Stimulated activated CD4-positive, alpha-beta T cell treated with anti-CD3 and anti-CD28 coated beads, Interleukin-15, amount 100 ng/mL, for 24 hours (primary cell): ENCODE measurements at regions not wholly inside any gene's neighbourhood (a gene's known extent, or its start where the extent isn't known, plus 50 kb on each side); places are given as distances from the start of the nearest gene placed in this dataset.
"Not testable (repeated sequence)": the region's sequence is repeated elsewhere in the genome, so short reads cannot be mapped to it uniquely, and the experiment has no call there.

Source experiments
- DNase-seq: peaks from one replicate; pipeline ENCODE4 v3.0.0-alpha.2; 2020

DNA sequence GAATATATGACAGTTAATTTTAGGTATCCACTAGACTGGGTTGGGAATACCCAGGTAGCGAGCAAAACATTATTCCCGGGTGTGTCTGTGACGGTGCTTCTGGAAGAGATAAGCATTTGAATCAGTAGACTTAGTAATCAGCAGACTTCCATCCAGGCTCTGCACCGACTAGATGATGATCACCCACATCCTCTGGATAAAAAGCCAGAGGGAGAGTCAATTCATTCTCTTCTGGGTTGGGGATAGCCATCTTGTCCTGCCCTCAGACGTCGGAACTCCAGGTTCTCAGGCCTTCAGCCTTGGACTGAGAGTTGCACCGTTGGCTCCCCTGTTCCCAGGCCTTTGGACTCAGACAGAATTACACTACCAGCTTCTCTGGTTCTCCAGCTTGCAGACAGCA is 168.0 kb downstream of the PHLDA1 start:
- no peak for DNase-seq

DNA sequence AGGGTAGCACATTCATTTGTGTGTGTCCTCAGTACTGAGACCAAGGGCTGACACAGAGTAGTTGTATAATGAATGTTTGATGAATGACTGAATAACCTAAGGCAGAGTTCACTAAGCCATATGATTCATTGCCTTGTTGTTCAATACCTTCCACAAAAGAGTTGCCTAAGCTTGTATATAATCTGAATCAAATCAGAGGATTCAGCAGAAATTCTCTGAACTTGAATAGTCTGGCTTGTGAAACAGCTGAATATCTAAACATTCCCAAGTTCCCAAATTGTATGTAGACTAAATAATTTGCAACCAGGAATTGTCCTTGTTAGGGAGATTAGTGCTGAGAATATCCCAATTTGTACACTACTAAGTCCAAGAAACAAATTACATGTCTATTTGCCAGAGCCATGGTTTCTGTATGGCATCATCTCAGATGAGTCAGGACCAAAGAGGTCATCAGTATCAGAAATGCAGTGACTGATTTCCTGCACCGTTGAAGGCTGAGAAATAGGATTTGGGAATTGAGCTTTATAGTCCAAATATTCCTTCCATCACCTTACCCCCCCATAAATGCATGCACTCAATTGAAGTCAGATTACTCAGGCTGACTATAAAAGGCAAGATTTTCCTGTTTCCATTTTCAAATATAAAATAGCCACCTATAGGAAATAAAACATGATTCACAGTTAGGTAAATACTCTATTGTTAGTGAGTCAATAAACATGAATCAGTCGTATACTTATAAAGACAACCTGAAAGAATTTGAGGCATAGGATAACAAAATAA is 168.7 kb downstream of the PHLDA1 start:
- no peak for DNase-seq

DNA sequence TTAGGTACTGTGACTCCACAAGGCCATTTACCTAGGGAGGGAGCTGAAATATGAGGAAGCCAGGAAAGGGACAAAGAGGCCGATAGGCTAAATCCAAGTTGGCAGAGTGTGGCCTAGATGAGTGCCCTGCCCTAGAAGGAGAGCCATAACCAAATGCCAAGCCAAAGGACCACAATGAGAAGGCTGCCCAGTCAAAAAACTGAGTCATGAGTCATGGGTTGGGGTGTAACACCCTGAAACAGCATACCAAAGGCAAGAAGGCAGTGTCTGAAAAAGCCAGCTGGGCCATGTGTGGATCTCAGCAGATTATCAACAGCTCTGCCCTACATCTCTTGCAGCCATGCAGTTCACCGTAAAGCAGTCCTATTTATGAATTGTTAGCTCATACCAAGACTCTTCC is 171.7 kb downstream of the PHLDA1 start:
- no peak for DNase-seq

DNA sequence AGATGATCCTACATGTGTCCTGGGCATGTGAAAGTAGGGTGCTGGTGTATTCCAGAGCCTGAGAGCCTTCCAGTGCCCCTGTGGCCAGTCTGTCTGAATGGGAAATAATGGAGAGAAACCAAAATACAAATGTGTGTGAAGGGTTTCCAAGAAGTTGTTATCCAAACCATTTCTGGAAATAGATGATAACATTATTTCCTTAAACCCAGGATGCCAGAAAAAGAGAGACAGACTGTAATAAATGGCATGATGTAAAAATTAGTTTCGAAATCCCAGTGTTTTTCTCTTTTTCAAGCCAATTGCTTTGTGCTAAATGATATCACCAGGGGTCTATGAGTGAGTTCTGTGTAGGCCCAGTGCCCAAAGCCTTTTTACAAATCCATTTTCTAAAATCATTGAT is 175.3 kb downstream of the PHLDA1 start:
- no peak for DNase-seq

DNA sequence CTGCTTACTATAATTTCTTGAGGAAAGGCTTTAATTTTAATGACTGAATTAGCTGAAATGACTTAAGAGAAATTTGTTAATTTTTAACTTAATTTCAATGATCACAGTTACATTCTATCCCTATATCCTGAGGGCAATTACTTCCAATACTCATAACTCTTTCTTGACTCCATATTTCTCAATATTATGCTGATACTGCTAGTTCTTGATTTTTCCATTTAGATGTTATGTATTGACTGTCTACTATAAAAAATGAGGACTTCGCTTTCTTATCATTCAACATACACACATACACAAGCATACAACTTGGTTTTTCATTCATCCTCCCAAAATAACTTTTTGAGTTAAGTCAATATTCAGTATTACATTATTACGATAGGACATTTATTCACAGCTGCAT is 176.2 kb downstream of the PHLDA1 start:
- DNase-seq = no peak

DNA sequence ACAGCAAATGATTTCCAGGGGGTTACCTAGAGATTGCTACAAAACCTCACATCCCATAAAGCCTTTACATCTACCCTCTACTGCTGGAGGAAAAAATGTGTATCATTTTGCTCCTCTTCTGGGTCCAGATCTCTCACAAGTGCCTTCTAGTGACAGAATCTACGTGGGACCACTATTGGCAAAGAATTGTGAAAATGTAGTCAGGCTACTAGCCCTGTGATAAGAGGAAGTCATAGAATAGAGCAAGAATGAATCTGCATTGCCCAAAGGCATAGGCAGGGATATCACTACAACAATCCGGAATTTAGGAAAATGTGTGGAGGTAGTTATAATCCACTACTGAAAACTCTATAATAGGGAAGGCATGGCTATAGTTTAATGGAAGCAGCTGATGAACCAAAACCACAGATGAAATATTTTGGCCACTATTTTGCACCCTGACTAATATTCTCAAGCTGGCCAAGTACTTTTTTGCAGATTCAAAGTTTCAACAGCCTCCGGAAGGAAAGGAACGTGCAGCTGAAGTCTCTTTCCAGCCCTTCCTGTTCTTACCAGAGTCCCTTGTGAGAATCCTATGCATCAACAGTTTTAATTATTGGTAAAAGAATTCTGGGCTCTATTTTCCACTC is 176.8 kb downstream of the PHLDA1 start:
- DNase-seq = no peak

DNA sequence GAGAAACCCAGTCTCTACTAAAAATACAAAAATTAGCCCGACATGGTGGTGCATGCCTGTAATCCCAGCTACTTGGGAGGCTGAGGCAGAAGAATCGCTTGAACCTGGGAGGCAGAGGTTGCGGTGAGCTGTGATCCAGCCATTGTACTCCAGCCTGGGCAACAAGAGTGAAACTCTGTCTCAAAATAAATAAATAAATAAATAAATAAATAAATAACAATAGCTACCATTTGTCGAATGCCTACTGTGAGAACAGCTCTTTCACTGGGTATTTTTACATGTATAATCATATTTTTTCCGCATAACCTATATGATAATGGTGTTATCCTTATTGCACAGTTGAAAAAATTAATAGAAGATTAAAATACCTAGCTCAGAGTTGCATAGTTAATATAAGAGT is 177.4 kb downstream of the PHLDA1 start:
- DNase-seq = not testable (repeated sequence)

DNA sequence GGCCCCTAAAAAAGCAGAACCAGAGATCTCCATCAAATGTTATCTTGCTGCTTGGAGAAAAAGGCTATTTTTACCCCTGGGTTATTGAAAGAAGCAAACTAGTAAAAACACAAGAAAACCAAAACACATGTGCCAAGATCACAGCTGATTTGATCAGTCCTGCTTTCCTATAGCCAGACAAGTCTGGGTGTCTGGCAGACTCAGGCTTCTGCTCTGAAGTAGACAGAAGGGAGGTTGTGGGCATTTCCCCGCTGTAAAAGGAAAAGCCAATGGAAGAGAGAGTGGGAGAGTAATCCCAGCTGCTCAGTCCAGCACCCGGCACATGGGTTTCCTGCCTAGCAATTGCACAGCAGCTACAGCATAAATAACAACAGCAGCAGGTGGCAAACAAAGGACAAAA is 177.9 kb downstream of the PHLDA1 start:
- no peak for DNase-seq

DNA sequence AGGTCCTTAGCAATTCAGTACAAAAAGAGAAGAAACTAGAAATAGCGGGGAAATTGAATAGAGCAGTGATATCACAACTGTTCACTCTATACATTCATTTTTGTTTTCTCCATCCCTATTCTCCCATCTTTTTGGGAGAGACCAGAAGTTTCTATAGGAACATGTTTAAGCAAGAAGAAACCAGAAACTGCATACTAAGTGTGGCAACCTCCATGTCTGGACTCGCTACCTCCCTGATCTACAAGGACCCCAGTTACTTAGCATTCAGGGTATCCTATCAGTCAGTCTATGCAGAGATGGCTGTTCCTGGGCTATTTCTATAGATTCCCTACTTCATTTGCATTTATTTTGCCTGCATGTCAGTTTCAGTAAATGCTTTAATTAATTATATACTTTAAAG is 178.6 kb downstream of the PHLDA1 start:
- no peak for DNase-seq

DNA sequence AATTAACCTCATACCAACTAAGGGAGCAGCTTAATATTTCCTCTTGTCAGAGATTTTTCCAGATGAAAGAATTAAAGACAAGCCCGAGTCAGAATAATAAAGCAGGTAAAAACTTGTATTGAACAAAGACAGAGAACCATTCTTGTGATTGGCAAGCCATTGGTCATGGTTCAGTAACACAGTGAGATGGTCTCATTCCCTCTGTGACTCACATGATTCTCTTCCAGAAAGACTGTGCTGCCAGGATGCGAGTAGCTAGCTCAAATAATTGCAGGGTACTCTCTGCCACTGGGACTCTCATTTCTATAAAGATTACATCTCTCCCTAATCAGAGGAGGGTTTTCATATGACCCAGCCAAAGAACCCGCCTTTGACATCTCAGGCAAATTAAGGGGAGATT is 179.4 kb downstream of the PHLDA1 start:
- no peak for DNase-seq

DNA sequence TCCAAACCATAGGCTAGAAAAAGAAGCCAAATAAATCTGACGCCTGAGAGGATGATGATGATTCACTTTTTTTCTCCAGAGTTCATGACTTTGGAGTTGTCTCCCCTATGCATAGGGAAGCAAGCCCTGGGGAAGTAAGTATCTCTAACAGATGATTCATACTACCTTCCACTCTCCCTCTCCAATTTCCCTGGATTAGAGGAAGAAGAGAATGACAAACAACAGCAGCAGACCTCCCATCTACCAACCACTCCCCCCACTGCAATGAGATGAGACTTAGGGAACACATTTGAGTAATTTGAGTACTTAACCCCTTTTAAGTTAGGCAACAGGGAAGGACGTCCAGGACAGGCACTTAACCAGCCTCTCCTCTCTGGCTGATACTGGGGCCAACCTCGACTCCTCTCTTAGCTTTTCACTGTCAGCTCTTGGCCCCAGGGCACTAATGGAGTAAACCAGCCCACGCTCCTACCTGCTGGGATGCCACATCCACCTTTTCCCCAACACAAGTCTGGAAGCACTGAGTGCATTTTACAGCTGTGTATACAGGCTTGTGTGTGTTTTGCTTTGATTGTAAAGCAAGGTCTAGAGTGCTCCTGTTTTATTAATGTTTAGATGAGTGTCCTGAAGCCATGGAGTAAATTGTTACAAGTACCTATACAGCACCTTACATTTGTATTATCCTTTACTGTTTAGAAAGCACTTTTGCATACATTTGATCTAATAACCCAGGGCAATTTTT is 180.7 kb downstream of the PHLDA1 start:
- no peak for DNase-seq

DNA sequence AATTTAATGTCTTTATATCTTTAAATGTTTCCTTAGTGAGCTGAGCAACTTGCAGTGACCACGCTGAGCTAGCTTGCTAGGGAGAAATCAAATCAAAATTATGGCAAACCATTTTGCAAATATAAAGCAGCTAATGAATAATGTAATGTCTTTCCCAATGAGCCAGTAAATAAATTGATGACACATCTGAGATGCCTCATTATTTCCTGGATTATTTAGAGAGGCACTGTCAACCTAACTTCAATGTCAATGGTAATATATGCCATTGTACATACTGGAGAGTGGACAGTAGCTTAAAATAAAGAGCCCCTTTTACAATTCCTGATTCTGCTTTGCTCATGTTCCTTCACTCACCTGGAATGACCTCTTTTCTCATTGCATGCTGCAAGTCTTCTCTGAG is 182.6 kb downstream of the PHLDA1 start:
- no peak for DNase-seq

DNA sequence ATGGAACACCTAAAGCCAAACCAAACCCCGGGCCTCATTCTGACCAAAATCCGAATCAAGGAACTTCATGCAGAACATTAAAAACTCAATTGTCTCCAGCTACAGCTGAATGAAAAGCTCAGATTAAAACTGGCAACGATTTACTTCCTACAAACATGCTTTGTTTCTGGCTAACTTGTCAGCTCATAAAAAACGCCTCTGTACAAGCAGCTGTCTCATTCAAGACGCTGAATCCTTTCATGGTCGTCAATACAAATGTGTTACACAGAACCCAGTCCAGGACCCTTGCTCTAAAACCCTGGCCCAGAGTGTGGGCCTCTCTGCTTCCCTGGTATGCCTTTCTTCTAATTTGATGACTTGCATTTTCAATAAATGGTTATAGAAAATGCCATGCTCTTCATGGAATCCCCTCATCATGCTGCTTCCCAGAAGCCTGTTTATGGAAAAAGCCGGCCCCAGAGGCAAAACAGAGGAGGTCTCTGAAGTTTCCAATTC is 183.1 kb downstream of the PHLDA1 start:
- no peak for DNase-seq

DNA sequence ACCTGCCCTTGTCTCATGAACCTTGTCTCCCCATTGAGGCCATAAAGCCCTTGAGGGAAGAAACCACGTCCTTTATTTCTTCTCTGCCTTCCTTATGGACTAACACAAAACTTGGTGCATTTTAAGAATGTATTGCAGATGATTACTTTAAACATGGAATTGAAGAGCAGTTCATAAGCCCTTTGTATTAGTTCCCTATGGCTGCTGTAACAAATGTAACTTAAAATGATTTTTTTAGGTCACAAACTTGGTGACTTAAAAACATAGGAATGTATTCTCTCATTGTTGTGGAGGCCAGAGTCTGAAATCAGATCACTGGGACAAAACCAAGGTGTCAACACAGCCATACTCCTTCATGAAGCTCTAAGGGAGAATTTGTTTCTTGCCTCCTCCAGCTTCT is 185.5 kb downstream of the PHLDA1 start:
- DNase-seq = no peak

DNA sequence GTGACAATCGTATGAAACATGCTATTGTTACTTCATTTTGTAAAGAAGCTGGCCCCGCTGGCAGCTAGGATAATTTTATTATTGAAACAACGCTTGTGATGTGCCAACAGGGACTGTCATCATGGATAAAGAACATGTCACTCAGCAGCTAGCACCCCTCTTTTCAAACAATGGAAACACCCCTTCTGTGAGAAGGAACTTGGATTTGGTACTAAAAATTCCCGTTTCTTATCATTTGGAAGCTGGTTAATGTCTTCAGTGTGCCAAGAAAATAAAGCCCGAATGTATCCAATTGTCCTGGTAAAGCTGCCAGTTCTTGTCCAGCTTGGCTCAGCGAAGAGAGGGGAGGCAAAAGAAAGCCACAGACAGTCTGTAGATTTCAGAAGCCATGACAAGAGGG is 186.6 kb downstream of the PHLDA1 start:
- no peak for DNase-seq

DNA sequence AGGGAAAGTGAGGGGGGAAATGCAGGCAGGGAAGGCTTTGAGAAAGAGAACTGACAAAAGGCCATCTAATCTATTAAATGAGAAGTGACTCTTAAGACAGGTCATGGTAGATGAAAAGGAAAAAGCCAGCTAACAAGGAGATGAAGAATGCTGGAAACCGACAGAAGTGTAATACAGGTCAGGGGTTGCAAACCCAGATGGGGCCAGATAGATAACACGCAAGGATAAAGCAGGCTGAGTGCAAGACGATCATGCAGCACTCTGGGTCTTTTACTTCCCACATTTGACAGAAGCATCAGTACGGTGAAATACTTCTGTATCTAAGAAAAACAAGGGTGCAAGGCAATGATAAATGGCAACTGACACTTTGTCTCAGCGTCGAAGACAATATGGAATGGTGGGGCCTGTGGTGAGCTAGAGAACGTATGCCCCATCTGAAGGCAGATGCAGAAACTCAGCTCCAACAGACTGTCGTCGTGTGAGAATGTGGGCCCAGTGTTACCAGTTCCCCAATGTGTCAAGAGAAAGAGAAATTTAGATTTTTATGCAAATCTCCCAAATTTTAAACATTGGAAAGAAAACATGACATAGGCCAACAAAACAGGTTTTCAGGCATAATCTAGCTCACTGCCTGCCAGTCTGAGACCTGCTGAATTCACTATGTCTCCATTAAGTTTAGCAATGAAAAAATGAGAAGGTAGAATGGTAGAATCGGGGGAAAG is 187.4 kb downstream of the PHLDA1 start:
- DNase-seq = no peak

DNA sequence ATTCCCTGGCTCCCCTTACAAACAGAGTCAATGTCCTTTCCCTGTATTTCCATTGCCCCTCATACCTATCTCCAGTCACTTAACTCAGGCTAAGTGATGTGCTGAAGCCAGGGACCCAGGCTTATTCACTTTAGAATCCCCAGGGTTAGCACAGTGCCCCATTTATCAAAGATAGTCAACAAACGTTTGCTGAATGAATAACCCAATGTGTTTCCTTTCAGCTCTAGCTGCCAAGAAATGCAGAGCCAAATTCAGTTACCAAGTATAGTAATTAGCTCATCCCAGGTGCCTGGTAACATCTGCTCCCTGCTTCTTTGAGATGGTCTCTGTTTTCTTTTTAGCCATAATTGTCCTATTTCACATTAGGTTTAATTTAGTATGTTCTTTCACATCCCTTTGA is 189.5 kb downstream of the PHLDA1 start:
- DNase-seq = no peak

DNA sequence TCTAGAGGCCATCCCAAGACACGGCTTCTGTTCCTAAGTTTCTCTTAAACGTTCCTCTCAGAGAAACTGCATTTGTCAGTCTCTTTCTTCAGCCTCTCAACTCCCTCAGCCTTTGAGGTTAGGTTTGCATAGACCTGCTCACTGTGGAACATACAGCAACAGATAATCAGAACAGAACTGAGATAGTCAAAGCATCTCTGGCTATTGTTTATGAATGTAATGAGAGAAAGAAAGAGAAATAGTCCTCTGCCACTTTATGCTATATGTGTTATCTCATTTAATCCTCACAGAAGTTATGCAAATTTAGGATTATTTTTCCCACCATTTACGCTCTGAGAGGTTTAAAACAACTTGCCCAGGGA is 190.6 kb downstream of the PHLDA1 start:
- DNase-seq = no peak

DNA sequence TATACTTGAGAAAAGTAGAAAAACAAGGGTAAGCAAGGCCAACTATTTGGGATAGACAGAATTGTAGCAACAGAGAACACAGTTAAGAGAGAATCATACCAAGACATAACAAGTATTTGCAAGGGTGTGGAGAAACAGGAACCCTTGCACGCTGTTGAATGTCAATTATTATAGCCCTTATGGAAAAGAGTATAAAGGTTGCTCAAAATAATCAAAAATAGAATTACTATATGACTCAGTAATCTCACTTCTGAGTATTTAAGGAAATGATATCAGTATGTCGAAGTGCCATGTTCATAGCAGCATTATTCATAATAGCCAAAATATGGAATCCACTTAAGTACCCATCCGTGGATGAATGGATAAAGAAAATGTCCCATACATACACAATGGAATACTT is 193.3 kb downstream of the PHLDA1 start:
- no peak for DNase-seq

DNA sequence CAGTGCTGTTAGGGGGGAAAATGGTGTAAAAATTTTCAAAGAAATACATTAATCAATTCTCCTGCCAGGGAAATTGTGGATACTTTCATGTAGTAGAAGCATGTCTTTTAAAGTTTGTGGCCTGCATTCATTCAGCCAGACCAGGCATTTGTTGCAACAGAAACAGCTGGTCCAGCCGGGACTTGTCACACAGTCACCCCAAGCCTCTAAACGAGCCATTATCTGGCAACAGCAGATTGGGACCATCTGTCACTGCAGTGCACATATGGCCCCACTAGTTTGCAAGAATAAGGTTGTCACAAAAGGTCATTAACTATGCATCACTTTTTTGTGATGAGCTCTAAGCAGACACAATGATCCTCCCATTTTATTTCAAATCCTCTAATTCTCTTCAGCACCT is 193.9 kb downstream of the PHLDA1 start:
- DNase-seq = no peak

DNA sequence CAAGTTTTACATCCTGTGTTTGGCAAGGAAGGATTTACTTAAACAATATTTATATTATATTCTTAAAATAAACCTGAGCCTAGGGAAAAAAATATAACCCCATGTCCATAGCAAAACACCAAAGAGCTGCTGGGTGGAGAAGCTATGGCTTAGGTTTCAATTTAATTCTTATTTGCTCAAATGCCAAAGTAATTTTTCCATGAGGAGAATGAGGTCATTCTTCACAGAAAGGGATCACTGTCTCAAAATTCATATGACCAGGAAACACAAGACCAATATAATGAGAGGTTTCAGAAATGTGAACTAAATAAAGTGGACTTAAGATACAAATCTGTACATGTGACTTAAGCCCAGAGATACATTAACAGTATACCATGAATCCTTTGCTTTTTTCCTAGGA is 195.0 kb downstream of the PHLDA1 start:
- DNase-seq = no peak

DNA sequence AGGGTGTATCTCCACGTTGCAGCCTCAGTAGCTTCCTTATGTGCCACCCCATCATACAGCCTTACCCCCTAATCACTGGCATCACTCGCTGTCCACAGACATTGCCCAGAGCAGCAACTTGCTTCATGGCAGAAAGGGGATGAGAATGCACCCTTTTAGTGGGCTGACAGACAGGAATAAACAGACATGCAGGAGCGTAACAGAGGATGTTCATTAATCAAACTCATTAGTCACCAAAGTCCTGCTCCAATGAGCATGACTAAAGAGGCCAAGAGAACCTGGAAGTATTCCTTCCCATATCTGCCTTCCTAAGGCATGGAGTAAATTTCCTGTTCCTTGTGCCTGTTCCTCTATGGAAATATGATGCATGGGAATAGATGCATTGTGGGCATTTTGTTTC is 197.0 kb downstream of the PHLDA1 start:
- DNase-seq = no peak

DNA sequence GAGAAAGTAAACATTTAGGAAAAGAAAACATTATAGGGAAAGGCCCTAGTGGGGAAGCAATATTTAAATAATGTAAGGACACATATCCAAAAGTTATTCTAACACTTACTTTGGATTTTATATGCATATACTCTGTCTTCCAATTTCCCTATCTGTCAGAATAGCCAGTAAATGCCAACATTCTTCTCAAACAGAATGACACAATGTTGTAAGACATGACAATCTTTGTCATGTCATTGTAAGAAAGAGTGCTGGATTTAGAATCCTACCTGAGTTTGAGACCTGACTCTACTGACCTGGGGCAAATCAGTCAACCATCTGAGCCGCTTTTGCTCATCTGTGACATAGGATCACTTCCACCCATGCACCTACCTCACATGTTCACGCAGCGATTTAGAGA is 198.3 kb downstream of the PHLDA1 start:
- DNase-seq = no peak

DNA sequence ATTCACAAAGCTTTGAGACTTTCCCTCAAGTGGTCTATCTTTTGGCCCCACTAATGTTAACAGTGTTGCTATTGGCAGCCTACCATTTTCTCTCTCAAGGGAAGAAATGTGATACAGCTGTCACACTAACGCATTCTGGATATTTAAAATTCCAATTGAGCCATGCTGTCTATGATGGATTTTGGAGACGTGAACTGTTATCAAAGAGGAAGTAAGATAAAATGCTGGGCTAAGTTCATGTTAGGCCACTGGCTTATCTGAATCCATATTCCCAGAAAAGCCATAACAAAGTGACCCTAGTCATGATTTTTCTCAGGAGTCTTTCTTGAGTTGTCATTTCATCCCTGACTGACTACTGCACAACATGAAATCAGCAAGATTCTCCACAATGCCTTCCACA is 200.2 kb downstream of the PHLDA1 start:
- DNase-seq = no peak
